HG02678 (cell line): ENCODE measurements at regions not wholly inside any gene's neighbourhood (a gene's known extent, or its start where the extent isn't known, plus 50 kb on each side); places are given as distances from the start of the nearest gene placed in this dataset.

Source experiments
- ATAC-seq: cut with Tn5 transposase; IDR thresholded peaks from one replicate; pipeline ENCODE4 v1.9.1; 2021; ENCODE audit warnings: mild to moderate bottlenecking, moderate library complexity; ENCODE audit not compliant: unreplicated experiment

- ATAC-seq: no peak
These were observed 80.2 kb downstream of the C6orf118 start for GRCh38 chr6:165229216-165229615.

GRCh38 chr6:165227644-165228329 is 81.6 kb downstream of the C6orf118 start:
- no peak for ATAC-seq

- no peak for ATAC-seq
These were observed 85.7 kb downstream of the C6orf118 start for GRCh38 chr6:165223736-165224135.

GRCh38 chr6:165223101-165223500 is 86.3 kb downstream of the C6orf118 start:
- ATAC-seq: no peak

GRCh38 chr6:165222315-165223025 is 86.9 kb downstream of the C6orf118 start:
- no peak for ATAC-seq

GRCh38 chr6:165220045-165220444 is 89.4 kb downstream of the C6orf118 start:
- no peak for ATAC-seq

- ATAC-seq: no peak
These were observed 89.8 kb downstream of the C6orf118 start for GRCh38 chr6:165219629-165220028.

- ATAC-seq: no peak
These were observed 90.6 kb downstream of the C6orf118 start for GRCh38 chr6:165218829-165219228.

- no peak for ATAC-seq
These were observed 102.6 kb downstream of the C6orf118 start for GRCh38 chr6:165206798-165207197.

GRCh38 chr6:165205632-165206031 is 103.8 kb downstream of the C6orf118 start:
- ATAC-seq: no peak

- no peak for ATAC-seq
These were observed 104.4 kb downstream of the C6orf118 start for GRCh38 chr6:165204807-165205545.

GRCh38 chr6:165200178-165200577 is 109.2 kb downstream of the C6orf118 start:
- ATAC-seq: no peak

- no peak for ATAC-seq
These were observed 117.9 kb downstream of the C6orf118 start for GRCh38 chr6:165191461-165191860.

GRCh38 chr6:165186441-165187205 is 122.8 kb downstream of the C6orf118 start:
- no peak for ATAC-seq

GRCh38 chr6:165186041-165186440 is 123.4 kb downstream of the C6orf118 start:
- ATAC-seq: no peak

- ATAC-seq: no peak
These were observed 125.0 kb downstream of the C6orf118 start for GRCh38 chr6:165184192-165184979.

GRCh38 chr6:165183496-165184140 is 125.8 kb downstream of the C6orf118 start:
- ATAC-seq: no peak

GRCh38 chr6:165183071-165183470 is 126.3 kb downstream of the C6orf118 start:
- no peak for ATAC-seq

GRCh38 chr6:165181951-165182414 is 127.4 kb downstream of the C6orf118 start:
- no peak for ATAC-seq

- no peak for ATAC-seq
These were observed 131.3 kb downstream of the C6orf118 start for GRCh38 chr6:165178056-165178455.
